Erythroblast (primary cell): ENCODE measurements at regions not wholly inside any gene's neighbourhood (a gene's known extent, or its start where the extent isn't known, plus 50 kb on each side); places are given as distances from the start of the nearest gene placed in this dataset.

ENCODE experiments used
- DNase-seq, 2 experiments: peaks; one replicate each; lab custom pipeline; 2025; lab: John Stamatoyannopoulos, UW
- GATA1 ChIP-seq: IDR thresholded peaks from 2 replicates; pipeline ENCODE4 v1.6.1; 2011; ENCODE audit warnings: low read depth, mild to moderate bottlenecking, control low read depth, low read length, moderate library complexity
- POLR2A ChIP-seq: IDR thresholded peaks from 2 replicates; pipeline ENCODE4 v1.6.1; 2011; ENCODE audit warnings: mild to moderate bottlenecking, low read length

DNA sequence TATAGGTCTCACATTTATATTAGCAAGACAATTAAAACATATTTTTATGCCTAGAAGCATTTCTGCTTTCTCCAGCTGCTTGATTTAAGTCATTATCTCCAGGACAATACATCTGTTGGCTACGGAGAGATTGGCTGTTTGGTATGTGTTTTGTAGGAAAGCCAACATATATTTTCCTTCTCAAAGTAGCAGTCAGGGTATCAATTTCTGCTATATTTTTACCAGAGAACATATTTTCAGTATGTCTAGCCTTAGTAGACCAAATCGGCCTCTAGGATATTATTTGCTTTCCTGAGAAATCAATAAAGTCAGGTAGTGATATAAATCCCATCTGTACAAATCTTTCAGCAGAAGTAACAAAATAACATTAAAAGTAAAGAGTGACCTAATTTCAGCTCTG lies 150.0 kb upstream of the COL3A1 start:
- DNase-seq, result no peak
- no peak for TF ChIP-seq GATA1
- no peak for TF ChIP-seq POLR2A

DNA sequence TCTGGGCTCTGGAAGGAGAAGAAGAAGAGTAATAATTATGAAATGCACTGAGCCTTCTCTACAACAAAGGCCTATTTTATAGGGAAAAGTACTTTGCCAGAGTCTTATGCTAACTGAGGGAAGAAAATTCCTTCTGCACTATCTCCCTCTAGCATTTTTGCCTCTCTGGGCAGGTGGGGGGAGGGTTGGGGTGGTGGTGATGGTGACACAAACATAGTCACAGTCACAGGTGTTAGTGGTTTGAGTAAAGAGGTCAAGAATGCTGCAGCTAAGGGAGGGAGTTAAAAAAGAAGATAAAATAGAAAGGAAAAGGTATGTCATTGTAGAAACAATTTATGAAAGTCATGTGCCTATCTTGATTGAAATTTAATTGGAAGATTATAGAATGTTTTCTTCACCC lies 140.8 kb upstream of the COL3A1 start:
- TF ChIP-seq POLR2A (no peak), GATA1 (no peak)
- no peak for DNase-seq

DNA sequence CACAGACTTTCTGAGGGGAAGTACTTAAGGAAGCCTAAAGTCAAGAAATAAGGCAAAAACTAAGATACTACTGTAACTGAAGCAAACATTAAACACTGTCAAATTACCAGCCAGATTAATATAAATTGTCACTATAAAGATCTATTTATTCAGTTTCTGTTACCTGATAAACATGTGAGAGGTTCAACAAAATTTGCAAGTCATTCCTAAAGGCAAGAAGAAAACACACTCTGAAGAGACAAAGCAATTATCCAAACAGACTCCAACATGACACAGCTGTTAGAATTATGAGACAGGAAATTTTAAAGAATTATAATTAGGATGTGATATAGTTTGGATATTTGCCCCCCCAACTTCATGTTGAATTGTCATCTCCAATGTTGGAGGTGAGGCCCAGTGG lies 140.4 kb upstream of the COL3A1 start:
- DNase-seq, result no peak
- no peak for TF ChIP-seq GATA1
- TF ChIP-seq POLR2A, result no peak

DNA sequence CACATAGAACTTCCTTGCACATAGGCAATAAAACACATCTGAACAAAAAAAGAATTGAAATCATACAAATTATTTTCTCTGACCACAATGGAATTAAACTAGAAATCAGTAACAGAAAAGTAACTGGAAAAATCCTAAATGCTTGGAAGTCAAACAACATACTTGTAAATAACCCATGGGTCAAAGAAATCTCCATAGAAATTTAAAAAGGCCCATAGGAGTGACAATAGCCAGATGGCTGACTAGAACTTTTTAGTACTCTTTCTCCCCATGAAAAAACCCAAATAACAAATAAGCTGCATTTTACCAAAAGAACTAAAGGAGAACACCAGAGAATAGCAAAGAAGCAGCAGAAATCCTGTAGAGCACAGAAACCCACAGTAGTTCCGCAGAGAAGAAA lies 139.2 kb upstream of the COL3A1 start:
- DNase-seq, result no peak
- no peak for TF ChIP-seq POLR2A
- no peak for TF ChIP-seq GATA1

DNA sequence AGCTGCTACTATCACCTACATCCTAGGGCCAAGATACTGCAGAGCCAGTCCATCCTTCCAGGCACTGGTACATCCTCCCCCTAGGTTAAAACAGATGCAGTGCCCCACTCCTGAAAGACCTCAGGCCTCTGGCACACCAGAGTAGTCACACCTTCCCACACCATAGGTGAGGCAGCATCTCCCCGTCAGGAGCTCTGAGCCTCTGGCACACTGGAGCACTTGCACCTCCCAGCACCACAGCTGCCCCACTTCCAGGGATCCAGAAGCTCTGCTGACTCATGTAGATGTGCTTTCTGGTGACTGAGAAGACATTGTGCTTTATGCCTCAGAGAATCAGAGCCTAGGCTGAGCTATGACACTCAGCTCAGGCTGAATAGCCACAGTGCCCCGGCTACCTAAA lies 138.4 kb upstream of the COL3A1 start:
- DNase-seq, result no peak
- no peak for TF ChIP-seq GATA1
- no peak for TF ChIP-seq POLR2A

DNA sequence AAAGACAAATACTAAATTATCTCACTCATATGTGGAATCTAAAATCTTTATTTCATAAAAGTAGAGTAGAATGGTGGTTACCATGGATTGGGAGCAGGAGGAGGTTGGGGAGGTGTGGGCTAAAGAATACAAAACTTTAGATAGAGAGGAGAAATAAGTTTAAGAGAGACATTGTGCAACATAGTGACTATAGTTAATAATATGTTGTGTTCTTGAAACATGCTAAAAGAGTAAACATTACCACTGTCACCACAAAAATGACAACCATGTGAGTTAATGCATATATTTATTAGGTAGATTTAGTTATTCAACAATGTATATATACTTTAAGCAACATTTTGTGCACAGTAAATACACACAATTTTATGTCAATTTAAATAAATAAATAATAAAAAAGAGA lies 128.5 kb upstream of the COL3A1 start:
- no peak for DNase-seq

DNA sequence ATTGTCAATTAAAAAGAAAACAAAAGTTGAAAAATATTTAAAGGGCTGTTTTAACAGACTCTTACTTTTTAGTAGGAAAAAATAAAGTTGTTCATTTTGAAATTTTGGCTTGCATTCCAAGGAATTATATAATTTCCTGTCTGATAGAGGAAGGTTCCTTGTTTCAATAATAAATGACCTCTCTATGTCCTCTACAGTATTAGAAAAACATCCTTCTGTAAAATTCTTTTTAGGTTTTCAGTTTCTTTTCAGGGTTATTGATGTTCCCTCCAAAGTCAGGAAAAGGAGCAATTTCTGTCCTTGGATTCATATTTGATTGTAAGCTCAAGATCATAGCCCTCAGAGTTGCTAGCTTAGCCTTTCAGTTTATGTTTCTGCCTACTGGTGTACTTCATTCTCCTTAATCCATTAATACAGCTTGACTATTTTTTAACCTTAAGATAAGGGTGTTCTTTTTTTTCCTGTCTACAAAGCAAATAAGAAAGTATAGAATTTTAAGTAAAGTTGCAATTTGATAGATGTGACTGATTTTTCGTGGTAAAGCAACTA lies 125.2 kb upstream of the COL3A1 start:
- no peak for DNase-seq
- no peak for TF ChIP-seq POLR2A

More for the DNA sequence above, 128.5 kb upstream of the COL3A1 start:
- no peak for TF ChIP-seq POLR2A

DNA sequence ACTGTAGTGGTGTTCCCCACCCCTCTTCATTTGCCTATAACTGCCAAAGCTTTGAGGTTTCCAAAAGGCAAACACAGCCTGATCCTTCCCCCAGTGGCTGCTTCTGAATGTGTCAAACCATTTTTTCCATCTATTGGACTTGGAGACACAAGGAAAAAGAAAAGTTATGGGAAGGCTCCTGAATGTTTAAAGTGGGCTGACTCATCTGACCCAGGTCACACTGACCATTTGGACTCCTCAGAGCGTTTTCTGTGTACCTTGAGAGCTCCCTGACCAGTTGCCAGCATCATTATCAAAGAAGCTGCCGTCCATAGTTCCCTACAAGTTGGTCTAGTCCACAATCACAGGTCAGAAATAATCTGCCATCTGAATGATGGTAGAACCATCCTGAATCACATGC lies 123.4 kb upstream of the COL3A1 start:
- DNase-seq, result no peak
- TF ChIP-seq POLR2A (no peak), GATA1 (no peak)

DNA sequence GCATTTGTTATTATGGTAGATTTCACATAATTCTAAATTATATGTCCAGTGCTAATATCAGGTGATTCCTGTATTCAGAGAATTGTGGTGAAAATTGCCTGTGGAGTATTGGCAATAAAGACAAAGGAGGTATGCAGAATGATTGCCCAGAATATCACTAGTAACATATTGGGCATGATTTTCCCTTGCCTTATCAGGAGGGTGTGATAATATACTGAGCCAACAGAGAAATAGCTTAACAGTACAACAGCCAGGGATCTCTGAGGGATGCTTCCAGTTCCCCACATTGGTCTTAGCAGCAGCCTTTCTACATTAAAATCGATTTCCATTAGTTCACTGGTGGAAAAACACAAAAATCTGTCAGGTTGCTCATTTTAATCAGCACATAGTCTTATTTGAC lies 122.9 kb upstream of the COL3A1 start:
- no peak for TF ChIP-seq GATA1
- no peak for DNase-seq

DNA sequence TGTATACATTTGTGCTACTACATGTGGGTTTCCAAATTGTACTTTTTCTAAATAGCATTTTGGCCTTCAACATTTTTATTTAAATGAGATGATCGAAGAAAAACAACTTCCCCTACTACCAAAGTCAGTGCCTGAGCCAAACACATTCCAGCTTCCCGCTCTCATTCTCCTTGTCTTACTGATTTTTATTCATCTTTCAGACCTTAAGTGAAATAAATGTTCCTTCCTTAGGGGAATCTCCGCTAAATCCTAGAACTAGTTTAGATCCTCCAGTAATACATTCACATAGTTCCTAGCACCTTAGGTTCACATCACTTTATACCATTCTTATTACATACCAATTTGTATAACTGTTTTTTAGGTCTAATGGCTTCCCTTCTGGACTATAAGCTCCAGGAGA lies 122.3 kb upstream of the COL3A1 start:
- TF ChIP-seq GATA1, result no peak
- TF ChIP-seq POLR2A, result no peak
- no peak for DNase-seq

DNA sequence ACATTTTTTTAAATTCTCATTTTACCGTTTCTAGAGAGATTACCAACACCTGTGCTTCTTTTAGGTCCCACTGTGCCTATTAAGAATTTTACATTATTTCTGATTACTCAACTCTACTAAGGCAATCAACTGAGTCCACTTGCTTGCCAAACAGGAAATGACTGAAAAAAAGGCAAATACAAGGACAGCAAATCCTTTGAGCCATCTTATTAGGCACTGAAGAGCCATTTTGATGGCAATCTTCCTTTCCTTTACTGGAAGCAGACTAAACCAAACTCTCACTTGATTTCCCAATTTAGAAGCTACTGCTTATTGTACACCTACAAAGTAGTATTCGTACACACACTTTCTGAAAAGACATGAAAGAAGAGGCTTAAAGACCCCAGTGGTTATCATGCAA lies 121.4 kb upstream of the COL3A1 start:
- no peak for TF ChIP-seq POLR2A
- TF ChIP-seq GATA1, result no peak
- no peak for DNase-seq

DNA sequence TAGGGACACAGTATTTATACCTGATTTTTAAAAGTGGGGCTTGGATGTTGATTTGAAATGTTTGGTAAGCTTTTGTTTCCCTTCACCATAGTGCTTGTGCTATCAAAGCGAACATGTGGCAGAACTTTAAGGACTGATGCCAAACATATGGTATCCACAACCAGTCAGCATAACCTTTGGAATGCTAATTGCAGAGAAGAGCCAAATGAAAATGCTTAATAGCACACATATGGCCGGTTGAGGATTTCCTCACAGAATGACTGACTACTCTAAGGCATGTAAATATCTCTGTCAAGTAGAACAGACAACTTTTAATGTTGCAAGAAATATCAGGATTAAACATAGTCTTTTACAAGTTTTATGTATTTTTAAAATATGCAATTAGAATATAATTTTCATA lies 120.9 kb upstream of the COL3A1 start:
- DNase-seq, result no peak
- no peak for TF ChIP-seq POLR2A
- TF ChIP-seq GATA1, result no peak

DNA sequence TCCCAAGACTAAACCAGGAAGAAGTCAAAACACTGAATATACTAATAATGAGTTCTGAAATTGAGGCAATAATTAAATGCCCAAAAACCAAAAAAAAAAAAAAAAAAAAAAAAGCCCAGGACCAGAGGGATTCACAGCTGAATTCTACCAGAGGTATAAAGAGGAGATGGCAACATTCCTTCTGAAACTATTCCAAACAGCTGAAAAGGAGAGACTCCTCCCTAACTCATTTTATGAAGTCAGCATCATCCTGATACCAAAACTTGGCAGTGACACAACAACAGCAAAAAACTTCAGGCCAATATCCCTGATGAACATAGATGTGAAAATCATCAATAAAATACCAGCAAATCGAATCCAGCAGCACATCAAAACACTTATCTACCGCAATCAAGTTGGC lies 108.5 kb upstream of the COL3A1 start:
- no peak for TF ChIP-seq POLR2A
- TF ChIP-seq GATA1, result no peak
- DNase-seq, result no peak

DNA sequence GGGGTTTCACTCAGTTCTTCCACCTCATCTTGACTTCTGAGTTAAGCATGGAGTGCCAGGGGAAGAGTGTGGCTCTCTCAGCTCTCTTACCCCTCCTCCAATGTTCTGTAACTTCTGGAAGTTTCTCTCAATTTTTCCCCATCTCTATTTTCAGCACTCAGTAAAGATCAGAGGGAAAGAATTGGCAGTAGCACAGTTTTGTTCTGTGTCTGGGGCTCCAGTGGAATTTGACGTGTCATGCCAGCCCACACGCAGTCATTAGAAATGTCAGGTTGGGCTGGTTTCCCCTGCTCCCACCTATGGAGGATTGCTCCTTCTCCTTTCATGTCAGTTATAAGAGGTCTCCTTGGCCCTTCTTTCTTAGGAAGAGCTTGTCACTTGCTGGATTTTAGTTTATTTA lies 104.6 kb upstream of the COL3A1 start:
- TF ChIP-seq GATA1 (no peak), POLR2A (no peak)
- no peak for DNase-seq

DNA sequence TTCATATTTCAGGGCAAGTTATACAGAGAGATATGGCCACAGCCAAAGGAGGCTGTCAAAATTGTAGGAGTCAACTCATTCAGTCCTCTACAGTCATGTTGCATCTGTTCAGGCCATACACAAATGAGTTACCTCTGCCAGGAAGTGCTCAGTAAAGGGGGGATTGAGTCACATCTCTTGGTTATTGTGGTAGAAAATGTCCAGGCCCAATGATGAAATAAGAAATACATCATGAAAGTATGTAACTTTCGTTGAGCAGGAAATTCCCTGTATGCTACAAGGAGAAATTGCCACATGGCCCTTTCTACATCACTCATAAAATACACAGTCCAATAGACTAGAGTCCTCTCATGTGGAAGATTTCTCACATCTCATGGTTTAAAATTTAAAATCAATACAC lies 103.9 kb upstream of the COL3A1 start:
- TF ChIP-seq POLR2A (no peak), GATA1 (no peak)
- DNase-seq, result no peak

DNA sequence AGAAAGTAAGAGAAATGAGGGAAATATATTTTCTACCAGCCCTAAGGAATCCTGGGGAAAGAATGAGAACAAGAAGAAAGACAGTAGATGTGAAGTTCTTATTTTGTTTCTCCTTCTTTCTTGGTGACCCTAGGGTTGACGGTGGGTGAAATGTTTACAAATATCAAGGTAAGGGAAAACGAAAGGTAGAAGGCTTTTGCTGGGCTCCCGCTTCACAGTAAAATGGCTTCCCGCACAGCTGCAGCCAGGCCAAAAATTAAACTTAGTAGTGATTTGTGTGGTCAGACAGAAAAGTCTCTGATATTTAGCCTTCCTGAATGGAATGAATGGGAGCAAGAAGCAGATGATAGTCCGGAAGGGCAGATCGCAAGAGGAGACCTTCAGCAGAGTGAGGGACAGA lies 99.1 kb upstream of the COL3A1 start:
- TF ChIP-seq GATA1, result no peak
- no peak for TF ChIP-seq POLR2A
- no peak for DNase-seq
